ENCODE measurements at regions not wholly inside any gene's neighbourhood (a gene's known extent, or its start where the extent isn't known, plus 50 kb on each side); places are given as distances from the start of the nearest gene placed in this dataset.

DNA sequence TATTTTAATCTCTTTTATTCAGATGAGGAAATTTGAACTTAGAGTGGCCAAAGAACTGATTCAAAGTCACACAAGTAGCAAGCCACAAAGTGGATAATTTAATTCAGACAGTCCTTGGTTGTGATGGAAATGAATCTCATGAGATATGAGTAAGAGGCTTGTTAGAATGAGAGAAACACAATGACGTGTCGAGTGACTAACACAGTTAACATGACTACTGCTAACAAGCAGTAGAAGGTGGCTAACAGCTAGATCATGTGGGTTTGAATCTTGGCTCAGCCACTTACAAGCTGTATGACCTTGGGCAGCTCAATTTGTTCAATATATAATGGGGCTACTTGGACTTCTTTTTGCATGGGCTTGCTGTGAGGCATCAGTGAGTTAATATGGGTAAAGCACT, 104.5 kb upstream of the LMO4 start:
- TF ChIP-seq ZKSCAN3 (CRISPR knock-in tag; IDR thresholded peaks at IDR 0.05) (no peak), RBM39 (optimal IDR thresholded peaks at IDR 0.05; ENCODE audit: low read depth, low read length) (no peak), POLR2AphosphoS5 (IDR thresholded peaks at IDR 0.05; ENCODE audit: control insufficient read depth, insufficient read depth, low read depth, low read length) (no peak), KLF10 (CRISPR knock-in tag; IDR thresholded peaks at IDR 0.05) (no peak)
- TF ChIP-seq, protein P1, sequence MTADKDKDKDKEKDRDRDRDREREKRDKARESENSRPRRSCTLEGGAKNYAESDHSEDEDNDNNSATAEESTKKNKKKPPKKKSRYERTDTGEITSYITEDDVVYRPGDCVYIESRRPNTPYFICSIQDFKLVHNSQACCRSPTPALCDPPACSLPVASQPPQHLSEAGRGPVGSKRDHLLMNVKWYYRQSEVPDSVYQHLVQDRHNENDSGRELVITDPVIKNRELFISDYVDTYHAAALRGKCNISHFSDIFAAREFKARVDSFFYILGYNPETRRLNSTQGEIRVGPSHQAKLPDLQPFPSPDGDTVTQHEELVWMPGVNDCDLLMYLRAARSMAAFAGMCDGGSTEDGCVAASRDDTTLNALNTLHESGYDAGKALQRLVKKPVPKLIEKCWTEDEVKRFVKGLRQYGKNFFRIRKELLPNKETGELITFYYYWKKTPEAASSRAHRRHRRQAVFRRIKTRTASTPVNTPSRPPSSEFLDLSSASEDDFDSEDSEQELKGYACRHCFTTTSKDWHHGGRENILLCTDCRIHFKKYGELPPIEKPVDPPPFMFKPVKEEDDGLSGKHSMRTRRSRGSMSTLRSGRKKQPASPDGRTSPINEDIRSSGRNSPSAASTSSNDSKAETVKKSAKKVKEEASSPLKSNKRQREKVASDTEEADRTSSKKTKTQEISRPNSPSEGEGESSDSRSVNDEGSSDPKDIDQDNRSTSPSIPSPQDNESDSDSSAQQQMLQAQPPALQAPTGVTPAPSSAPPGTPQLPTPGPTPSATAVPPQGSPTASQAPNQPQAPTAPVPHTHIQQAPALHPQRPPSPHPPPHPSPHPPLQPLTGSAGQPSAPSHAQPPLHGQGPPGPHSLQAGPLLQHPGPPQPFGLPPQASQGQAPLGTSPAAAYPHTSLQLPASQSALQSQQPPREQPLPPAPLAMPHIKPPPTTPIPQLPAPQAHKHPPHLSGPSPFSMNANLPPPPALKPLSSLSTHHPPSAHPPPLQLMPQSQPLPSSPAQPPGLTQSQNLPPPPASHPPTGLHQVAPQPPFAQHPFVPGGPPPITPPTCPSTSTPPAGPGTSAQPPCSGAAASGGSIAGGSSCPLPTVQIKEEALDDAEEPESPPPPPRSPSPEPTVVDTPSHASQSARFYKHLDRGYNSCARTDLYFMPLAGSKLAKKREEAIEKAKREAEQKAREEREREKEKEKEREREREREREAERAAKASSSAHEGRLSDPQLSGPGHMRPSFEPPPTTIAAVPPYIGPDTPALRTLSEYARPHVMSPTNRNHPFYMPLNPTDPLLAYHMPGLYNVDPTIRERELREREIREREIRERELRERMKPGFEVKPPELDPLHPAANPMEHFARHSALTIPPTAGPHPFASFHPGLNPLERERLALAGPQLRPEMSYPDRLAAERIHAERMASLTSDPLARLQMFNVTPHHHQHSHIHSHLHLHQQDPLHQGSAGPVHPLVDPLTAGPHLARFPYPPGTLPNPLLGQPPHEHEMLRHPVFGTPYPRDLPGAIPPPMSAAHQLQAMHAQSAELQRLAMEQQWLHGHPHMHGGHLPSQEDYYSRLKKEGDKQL (CRISPR knock-in tag; IDR thresholded peaks at IDR 0.05; ENCODE audit: borderline replicate concordance), result no peak
- TF ChIP-seq, protein P2, sequence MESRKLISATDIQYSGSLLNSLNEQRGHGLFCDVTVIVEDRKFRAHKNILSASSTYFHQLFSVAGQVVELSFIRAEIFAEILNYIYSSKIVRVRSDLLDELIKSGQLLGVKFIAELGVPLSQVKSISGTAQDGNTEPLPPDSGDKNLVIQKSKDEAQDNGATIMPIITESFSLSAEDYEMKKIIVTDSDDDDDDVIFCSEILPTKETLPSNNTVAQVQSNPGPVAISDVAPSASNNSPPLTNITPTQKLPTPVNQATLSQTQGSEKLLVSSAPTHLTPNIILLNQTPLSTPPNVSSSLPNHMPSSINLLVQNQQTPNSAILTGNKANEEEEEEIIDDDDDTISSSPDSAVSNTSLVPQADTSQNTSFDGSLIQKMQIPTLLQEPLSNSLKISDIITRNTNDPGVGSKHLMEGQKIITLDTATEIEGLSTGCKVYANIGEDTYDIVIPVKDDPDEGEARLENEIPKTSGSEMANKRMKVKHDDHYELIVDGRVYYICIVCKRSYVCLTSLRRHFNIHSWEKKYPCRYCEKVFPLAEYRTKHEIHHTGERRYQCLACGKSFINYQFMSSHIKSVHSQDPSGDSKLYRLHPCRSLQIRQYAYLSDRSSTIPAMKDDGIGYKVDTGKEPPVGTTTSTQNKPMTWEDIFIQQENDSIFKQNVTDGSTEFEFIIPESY (CRISPR knock-in tag; IDR thresholded peaks at IDR 0.05), result no peak
